ENCODE measurements at regions not wholly inside any gene's neighbourhood (a gene's known extent, or its start where the extent isn't known, plus 50 kb on each side); places are given as distances from the start of the nearest gene placed in this dataset.

DNA sequence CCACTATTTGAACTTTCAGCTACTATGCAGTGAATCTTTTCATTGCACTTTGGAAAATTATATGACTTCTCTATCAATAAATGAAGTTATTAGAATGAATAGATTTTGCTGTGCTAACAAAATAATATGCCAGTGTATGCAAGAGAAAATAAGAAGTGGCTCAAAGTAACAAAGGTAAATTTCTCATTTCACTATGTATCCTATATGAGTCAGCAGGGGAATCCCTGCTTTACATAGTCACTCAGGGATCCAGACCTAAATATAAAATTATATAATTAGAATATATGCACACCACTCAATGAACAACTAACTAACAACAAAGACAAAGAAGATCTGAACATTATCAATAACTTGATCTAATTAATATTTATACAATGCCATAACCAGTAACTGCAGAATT, 390.8 kb upstream of the IRAK1BP1 start:
- no peak for FAIRE-seq
- intact Hi-C loops (cut with micrococcal nuclease; ENCODE audit: unreplicated experiment) = no loop called here

More for the DNA sequence above, 390.8 kb upstream of the IRAK1BP1 start:
- POLR2A ChIA-PET = no interaction called here
- Histone ChIP-seq H3K27ac (ENCODE audit: extremely low read length, insufficient read depth, low read length) (no peak overlapping the region), H3K27me3 (ENCODE audit: control insufficient read depth in 1 of 2, insufficient read depth in 2 of 2, low read length in 2 of 2) (no peaks in the 10 kb centered on the region), H3K9ac (ENCODE audit: insufficient read depth, low read depth, low read length) (no peak overlapping the region), H3K4me3 (replicated peaks in 1 of 3; ENCODE audit: insufficient read depth in 1 of 3, low read depth in 2 of 3, low read length in 3 of 3) (no peak overlapping the region), H3K4me1 (ENCODE audit: insufficient read depth, low read length) (no peaks in the 10 kb centered on the region), H3K79me2 (ENCODE audit: insufficient read depth, low read length) (no peaks in the 10 kb centered on the region), H3K9me3 (ENCODE audit: low read length) (peaks cover 5% of the 10 kb centered on the region; the same call in 1 of the 2 replicates), H3K36me3 (replicated peaks in 1 of 2; ENCODE audit: control insufficient read depth in 1 of 2, insufficient read depth in 2 of 2, low read length in 2 of 2) (no peaks in the 10 kb centered on the region), H3K4me2 (ENCODE audit: low read depth, low read length) (no peak overlapping the region), H2AFZ (ENCODE audit: low read length) (no peak overlapping the region), H4K20me1 (ENCODE audit: insufficient read depth, low read length) (no peaks in the 10 kb centered on the region)
- ATAC-seq = no peak
- no TSS peak for BruUV-seq (replicated peaks)
- CTCF ChIA-PET (ENCODE audit: low intra/inter-chr PET ratio, low total read pairs) = no interaction called here
- DNase-seq (ENCODE audit: low spot score) = no peak
- in situ Hi-C loops (cut with HindIII; ENCODE audit: extremely low pct_ligation_motif_present, low pct_unique_long_range_greater_than_20kb) = no loop called here
- TF ChIP-seq, protein P1, sequence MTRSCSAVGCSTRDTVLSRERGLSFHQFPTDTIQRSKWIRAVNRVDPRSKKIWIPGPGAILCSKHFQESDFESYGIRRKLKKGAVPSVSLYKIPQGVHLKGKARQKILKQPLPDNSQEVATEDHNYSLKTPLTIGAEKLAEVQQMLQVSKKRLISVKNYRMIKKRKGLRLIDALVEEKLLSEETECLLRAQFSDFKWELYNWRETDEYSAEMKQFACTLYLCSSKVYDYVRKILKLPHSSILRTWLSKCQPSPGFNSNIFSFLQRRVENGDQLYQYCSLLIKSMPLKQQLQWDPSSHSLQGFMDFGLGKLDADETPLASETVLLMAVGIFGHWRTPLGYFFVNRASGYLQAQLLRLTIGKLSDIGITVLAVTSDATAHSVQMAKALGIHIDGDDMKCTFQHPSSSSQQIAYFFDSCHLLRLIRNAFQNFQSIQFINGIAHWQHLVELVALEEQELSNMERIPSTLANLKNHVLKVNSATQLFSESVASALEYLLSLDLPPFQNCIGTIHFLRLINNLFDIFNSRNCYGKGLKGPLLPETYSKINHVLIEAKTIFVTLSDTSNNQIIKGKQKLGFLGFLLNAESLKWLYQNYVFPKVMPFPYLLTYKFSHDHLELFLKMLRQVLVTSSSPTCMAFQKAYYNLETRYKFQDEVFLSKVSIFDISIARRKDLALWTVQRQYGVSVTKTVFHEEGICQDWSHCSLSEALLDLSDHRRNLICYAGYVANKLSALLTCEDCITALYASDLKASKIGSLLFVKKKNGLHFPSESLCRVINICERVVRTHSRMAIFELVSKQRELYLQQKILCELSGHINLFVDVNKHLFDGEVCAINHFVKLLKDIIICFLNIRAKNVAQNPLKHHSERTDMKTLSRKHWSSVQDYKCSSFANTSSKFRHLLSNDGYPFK (CRISPR knock-in tag; IDR thresholded peaks at IDR 0.05; ENCODE audit: borderline replicate concordance) = no peak
- TF ChIP-seq RFX1 (IDR thresholded peaks at IDR 0.05) (no peak), KDM3A (CRISPR knock-in tag; IDR thresholded peaks at IDR 0.05; ENCODE audit: low read depth) (no peak), ZNF501 (CRISPR knock-in tag; IDR thresholded peaks at IDR 0.05) (no peak), ZFP1 (CRISPR knock-in tag; IDR thresholded peaks at IDR 0.05) (no peak)
- TF ChIP-seq, protein P2, sequence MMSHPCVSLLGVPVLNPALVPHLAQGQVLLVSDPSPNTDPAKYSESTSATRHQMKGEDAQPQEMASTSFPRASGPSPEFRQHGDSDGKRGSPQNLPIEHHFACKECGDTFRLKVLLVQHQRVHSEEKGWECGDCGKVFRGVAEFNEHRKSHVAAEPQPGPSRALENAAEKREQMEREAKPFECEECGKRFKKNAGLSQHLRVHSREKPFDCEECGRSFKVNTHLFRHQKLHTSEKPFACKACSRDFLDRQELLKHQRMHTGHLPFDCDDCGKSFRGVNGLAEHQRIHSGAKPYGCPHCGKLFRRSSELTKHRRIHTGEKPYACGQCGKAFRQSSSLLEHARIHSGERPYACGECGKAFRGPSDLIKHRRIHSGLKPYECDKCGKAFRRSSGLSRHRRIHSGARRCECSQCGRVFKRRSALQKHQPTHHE (CRISPR knock-in tag; IDR thresholded peaks at IDR 0.05; ENCODE audit: borderline replicate concordance) = no peak
- TF ChIP-seq, protein P3, sequence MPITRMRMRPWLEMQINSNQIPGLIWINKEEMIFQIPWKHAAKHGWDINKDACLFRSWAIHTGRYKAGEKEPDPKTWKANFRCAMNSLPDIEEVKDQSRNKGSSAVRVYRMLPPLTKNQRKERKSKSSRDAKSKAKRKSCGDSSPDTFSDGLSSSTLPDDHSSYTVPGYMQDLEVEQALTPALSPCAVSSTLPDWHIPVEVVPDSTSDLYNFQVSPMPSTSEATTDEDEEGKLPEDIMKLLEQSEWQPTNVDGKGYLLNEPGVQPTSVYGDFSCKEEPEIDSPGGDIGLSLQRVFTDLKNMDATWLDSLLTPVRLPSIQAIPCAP (CRISPR knock-in tag; IDR thresholded peaks at IDR 0.05; ENCODE audit: low read depth) = no peak
